ENCODE measurements at regions not wholly inside any gene's neighbourhood (a gene's known extent, or its start where the extent isn't known, plus 50 kb on each side); places are given as distances from the start of the nearest gene placed in this dataset.

DNA sequence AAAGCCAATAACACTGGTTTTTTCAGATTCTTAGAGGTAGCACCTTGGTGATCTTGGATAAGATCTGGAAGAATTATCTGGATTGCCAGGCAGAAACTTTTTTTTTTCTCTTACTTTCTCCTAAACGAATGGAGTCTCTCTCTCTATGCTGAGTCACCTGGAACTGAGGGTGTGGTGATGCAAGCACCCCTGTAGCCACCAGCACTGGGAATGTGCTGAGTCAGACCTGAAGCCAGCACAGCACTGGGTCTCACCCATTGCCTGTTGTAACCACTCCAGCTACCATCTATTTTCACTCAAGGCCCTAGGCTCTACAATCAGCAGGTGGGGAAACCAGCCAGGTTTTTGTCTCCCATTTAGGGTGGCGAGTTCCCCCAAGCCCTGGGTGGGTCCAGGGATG, 923.8 kb downstream of the RAPGEF2 start:
- TF ChIP-seq, protein P1, sequence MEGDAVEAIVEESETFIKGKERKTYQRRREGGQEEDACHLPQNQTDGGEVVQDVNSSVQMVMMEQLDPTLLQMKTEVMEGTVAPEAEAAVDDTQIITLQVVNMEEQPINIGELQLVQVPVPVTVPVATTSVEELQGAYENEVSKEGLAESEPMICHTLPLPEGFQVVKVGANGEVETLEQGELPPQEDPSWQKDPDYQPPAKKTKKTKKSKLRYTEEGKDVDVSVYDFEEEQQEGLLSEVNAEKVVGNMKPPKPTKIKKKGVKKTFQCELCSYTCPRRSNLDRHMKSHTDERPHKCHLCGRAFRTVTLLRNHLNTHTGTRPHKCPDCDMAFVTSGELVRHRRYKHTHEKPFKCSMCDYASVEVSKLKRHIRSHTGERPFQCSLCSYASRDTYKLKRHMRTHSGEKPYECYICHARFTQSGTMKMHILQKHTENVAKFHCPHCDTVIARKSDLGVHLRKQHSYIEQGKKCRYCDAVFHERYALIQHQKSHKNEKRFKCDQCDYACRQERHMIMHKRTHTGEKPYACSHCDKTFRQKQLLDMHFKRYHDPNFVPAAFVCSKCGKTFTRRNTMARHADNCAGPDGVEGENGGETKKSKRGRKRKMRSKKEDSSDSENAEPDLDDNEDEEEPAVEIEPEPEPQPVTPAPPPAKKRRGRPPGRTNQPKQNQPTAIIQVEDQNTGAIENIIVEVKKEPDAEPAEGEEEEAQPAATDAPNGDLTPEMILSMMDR (IDR thresholded peaks at IDR 0.05; ENCODE audit: insufficient read depth, low read depth, low read length) = no peak
- no peak for TF ChIP-seq EZH2 (IDR thresholded peaks at IDR 0.05; ENCODE audit: insufficient read depth, low read length)
